Naive thymus-derived CD8-positive, alpha-beta T cell (primary cell): ENCODE measurements at regions not wholly inside any gene's neighbourhood (a gene's known extent, or its start where the extent isn't known, plus 50 kb on each side); places are given as distances from the start of the nearest gene placed in this dataset.

Experiments
- ATAC-seq, 2 donors: fragments of 150-1000 bp; cut with Tn5 transposase in 1 of 2; sonication (Bioruptor Pico), chemical (Tn5 transposase) in 1 of 2; 1 replicate in 1 of 2; 2 replicates in 1 of 2; pipeline ENCODE4 v1.10.0; 2021; ENCODE audit warnings: mild to moderate bottlenecking in 2 of 2, moderate library complexity in 2 of 2
- POLR2A ChIA-PET: fragments of 350-600 bp; sonication (Branson Sonifier 250); formaldehyde crosslinking; loops from one replicate; lab custom pipeline; 2021; ENCODE audit warnings: antibody characterized with exemption; lab: Charles Lee
- DNase-seq, 10 donors: peaks; one replicate each; pipeline versions ENCODE4 v3.0.0 to v3.0.0-alpha.2; 2020 to 2022
- H3K27ac Mint-ChIP-seq, 10 donors: one replicate each; pipeline ENCODE4 v1.8.0; 2020 to 2022; ENCODE audit warnings: mild to moderate bottlenecking in 10 of 10, mixed read lengths in 10 of 10, moderate library complexity in 4 of 10, inconsistent platforms in 1 of 10
- H3K27me3 Mint-ChIP-seq, 5 donors: one replicate each; pipeline ENCODE4 v1.8.0; 2021 to 2022; ENCODE audit warnings: mixed read lengths in 5 of 5
- H3K36me3 Mint-ChIP-seq, 3 donors: one replicate each; pipeline ENCODE4 v1.8.0; 2020 to 2022; ENCODE audit warnings: mixed read lengths in 3 of 3, mild to moderate bottlenecking in 2 of 3, inconsistent platforms in 1 of 3
- H3K4me1 Mint-ChIP-seq, 4 donors: one replicate each; pipeline ENCODE4 v1.8.0; 2021 to 2022; ENCODE audit warnings: mixed read lengths in 4 of 4
- H3K4me3 Mint-ChIP-seq, 10 donors: one replicate each; pipeline ENCODE4 v1.8.0; 2020 to 2022; ENCODE audit warnings: mild to moderate bottlenecking in 10 of 10, mixed read lengths in 10 of 10, moderate library complexity in 6 of 10, inconsistent platforms in 1 of 10
- H3K9me3 Mint-ChIP-seq, 9 donors: one replicate each; pipeline ENCODE4 v1.8.0; 2020 to 2022; ENCODE audit warnings: mixed read lengths in 9 of 9, mild to moderate bottlenecking in 3 of 9, inconsistent platforms in 1 of 9, moderate library complexity in 1 of 9

- Mint-ChIP-seq H3K4me1 (peaks cover 0 to 2% (median 0%) of the 10 kb centered on the region in 4 donors), H3K9me3 (peaks cover 6 to 56% (median 29%) of the 10 kb centered on the region in 9 donors), H3K27ac (no peak overlapping the region), H3K4me3 (no peak overlapping the region), H3K36me3 (peaks cover 0 to 14% (median 4%) of the 10 kb centered on the region in 3 donors), H3K27me3 (no peaks in the 10 kb centered on the region)
- DNase-seq (no peak), ATAC-seq (no peak)
- POLR2A ChIA-PET = no interaction called here
Observed at GRCh38 chr2:103734911-103735310, 973.1 kb downstream of the TMEM182 start.

GRCh38 chr2:103738108-103738507 is 976.3 kb downstream of the TMEM182 start:
- POLR2A ChIA-PET = no interaction called here
- DNase-seq = no peak
- Mint-ChIP-seq H3K36me3 (peaks cover 0 to 9% (median 4%) of the 10 kb centered on the region in 3 donors), H3K4me3 (no peak overlapping the region), H3K27ac (no peak overlapping the region), H3K27me3 (no peaks in the 10 kb centered on the region), H3K9me3 (peaks cover 5 to 41% (median 19%) of the 10 kb centered on the region in 9 donors), H3K4me1 (no peaks in the 10 kb centered on the region)
- no peak for ATAC-seq

DNA sequence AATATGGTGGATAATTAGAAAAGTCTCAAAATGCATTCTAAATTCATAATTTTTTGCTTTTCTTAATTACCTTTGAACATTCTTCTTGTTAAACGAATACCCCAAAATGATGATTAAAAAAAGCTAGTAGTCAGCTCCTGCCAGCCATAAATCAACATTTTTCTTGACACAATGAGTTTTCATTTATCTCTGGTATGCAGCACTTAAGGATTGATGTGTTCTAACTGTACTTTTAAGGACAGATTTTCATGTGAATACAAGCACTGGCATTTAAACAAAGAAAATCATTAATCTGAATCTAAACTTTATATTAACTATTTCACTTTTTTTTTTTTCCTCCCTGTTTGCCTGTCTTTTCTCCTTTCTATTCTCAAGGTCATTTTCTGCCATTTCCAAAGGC is 976.8 kb downstream of the TMEM182 start:
- DNase-seq (no peak), ATAC-seq (no peak)
- H3K36me3 Mint-ChIP-seq = peaks cover 0 to 6% (median 4%) of the 10 kb centered on the region in 3 donors
- POLR2A ChIA-PET = no interaction called here
- no peak overlapping the region for H3K4me3 Mint-ChIP-seq
- no peaks in the 10 kb centered on the region for H3K27me3 Mint-ChIP-seq
- no peaks in the 10 kb centered on the region for H3K4me1 Mint-ChIP-seq
- H3K27ac Mint-ChIP-seq = no peak overlapping the region
- peaks cover 5 to 36% (median 18%) of the 10 kb centered on the region in 9 donors for H3K9me3 Mint-ChIP-seq

DNA sequence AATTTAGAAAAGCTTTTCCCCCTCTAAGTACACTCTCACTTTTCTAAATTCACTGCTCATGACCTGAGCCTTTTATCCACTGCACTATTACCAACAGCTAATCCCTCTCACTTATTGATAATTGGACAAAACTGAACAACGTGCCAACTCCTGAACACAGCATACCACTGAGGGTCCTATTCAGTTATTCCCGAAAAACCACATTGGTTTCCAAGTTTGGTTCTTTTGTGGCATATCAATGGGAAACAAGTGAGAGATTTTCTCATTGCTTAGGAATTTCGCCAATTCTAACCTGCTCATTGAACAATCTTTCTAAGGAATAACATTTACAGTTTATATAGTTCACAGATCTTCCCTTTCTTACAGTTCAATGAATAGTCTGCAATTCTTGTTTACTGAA is 977.4 kb downstream of the TMEM182 start:
- Mint-ChIP-seq H3K36me3 (peaks cover 0 to 6% (median under 1%) of the 10 kb centered on the region in 3 donors), H3K27me3 (no peaks in the 10 kb centered on the region), H3K4me1 (no peaks in the 10 kb centered on the region), H3K27ac (no peak overlapping the region), H3K9me3 (peaks cover 6 to 30% (median 15%) of the 10 kb centered on the region in 9 donors), H3K4me3 (no peak overlapping the region)
- POLR2A ChIA-PET = no interaction called here
- no peak for DNase-seq
- ATAC-seq = no peak

GRCh38 chr2:103739921-103740320 is 978.1 kb downstream of the TMEM182 start:
- ATAC-seq = no peak

GRCh38 chr2:103740631-103741030 is 978.8 kb downstream of the TMEM182 start:
- Mint-ChIP-seq H3K27me3 (no peaks in the 10 kb centered on the region), H3K27ac (no peak overlapping the region), H3K4me1 (no peaks in the 10 kb centered on the region), H3K4me3 (no peak overlapping the region), H3K9me3 (peaks cover 0 to 15% (median 6%) of the 10 kb centered on the region in 9 donors), H3K36me3 (peaks cover 0 to 6% (median 0%) of the 10 kb centered on the region in 3 donors)
- DNase-seq = no peak
- POLR2A ChIA-PET = no interaction called here
- ATAC-seq = no peak

More at GRCh38 chr2:103739921-103740320, 978.1 kb downstream of the TMEM182 start:
- Mint-ChIP-seq H3K9me3 (peaks cover 1 to 22% (median 10%) of the 10 kb centered on the region in 9 donors), H3K27me3 (no peaks in the 10 kb centered on the region), H3K36me3 (peaks cover 0 to 6% (median 0%) of the 10 kb centered on the region in 3 donors), H3K27ac (no peak overlapping the region), H3K4me3 (no peak overlapping the region), H3K4me1 (no peaks in the 10 kb centered on the region)
- DNase-seq = no peak
- POLR2A ChIA-PET = no interaction called here

DNA sequence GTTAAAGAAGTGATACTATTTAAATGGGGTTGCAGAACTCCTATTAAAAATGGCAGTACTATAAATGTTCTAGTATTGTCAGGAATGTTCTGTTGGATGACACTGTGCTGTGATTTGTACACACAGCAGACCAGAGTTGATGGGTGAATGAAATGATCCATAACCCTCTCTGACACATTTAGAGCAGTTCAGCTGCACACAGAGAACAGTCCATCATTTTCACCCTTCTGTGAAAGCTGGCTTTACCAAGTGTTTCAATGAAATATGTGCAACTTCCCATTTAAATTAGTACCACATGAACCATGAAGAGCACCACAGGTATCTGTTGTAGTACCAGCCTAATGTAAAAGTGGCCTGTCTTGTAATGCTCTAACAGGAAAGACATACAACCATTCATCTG is 981.4 kb downstream of the TMEM182 start:
- no peaks in the 10 kb centered on the region for H3K36me3 Mint-ChIP-seq
- peaks cover 0 to 10% (median 3%) of the 10 kb centered on the region in 9 donors for H3K9me3 Mint-ChIP-seq

DNA sequence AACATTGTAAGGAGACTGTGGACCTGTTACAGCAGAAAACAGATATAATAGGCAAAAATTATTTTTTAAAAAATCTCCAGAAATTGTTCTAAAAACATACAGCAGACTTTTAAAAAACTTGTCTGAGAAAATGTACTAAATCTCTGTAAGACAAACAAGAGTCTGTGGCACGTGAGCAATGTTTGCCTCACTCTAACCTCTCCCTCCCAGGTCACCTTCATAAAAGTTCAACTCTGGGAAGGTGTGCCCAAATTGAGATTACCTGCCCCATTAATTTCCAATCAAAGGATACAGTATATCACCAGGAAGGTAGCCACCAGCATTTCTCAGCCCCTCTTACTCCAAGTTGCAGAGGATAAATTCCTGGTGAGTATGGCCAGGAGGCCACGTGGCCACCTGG is 992.7 kb downstream of the TMEM182 start:
- DNase-seq (no peak), ATAC-seq (no peak)
- peaks cover 3 to 32% (median 11%) of the 10 kb centered on the region in 9 donors for H3K9me3 Mint-ChIP-seq
- H3K4me3 Mint-ChIP-seq = no peak overlapping the region
- no peaks in the 10 kb centered on the region for H3K4me1 Mint-ChIP-seq
- H3K27ac Mint-ChIP-seq = no peak overlapping the region
- POLR2A ChIA-PET = no interaction called here
- no peaks in the 10 kb centered on the region for H3K36me3 Mint-ChIP-seq
- no peaks in the 10 kb centered on the region for H3K27me3 Mint-ChIP-seq

More for the DNA sequence above, 981.4 kb downstream of the TMEM182 start:
- Mint-ChIP-seq H3K27ac (no peak overlapping the region), H3K27me3 (no peaks in the 10 kb centered on the region), H3K4me3 (no peak overlapping the region), H3K4me1 (no peaks in the 10 kb centered on the region)
- DNase-seq (no peak), ATAC-seq (no peak)
- POLR2A ChIA-PET = no interaction called here

- Mint-ChIP-seq H3K27ac (no peak overlapping the region), H3K9me3 (peaks cover 0 to 23% (median 14%) of the 10 kb centered on the region in 9 donors), H3K4me3 (no peak overlapping the region), H3K36me3 (no peaks in the 10 kb centered on the region), H3K4me1 (no peaks in the 10 kb centered on the region), H3K27me3 (no peaks in the 10 kb centered on the region)
- ATAC-seq (no peak), DNase-seq (no peak)
- POLR2A ChIA-PET = no interaction called here
Observed at GRCh38 chr2:103773884-103774283, 1012.1 kb downstream of the TMEM182 start.

- Mint-ChIP-seq H3K4me1 (no peaks in the 10 kb centered on the region), H3K4me3 (no peak overlapping the region), H3K36me3 (no peaks in the 10 kb centered on the region), H3K27me3 (no peaks in the 10 kb centered on the region), H3K9me3 (peaks cover 0 to 24% (median 9%) of the 10 kb centered on the region in 9 donors), H3K27ac (no peak overlapping the region)
- POLR2A ChIA-PET = no interaction called here
- ATAC-seq (no peak), DNase-seq (no peak)
Observed at GRCh38 chr2:103780088-103780702, 1018.4 kb downstream of the TMEM182 start.

GRCh38 chr2:103781313-103781712 is 1019.5 kb downstream of the TMEM182 start:
- Mint-ChIP-seq H3K27ac (no peak overlapping the region), H3K36me3 (no peaks in the 10 kb centered on the region)
- POLR2A ChIA-PET = no interaction called here

GRCh38 chr2:103784261-103784660 is 1022.4 kb downstream of the TMEM182 start:
- peaks cover 0 to 18% (median 4%) of the 10 kb centered on the region in 9 donors for H3K9me3 Mint-ChIP-seq
- no peaks in the 10 kb centered on the region for H3K4me1 Mint-ChIP-seq
- no peak overlapping the region for H3K27ac Mint-ChIP-seq
- no peak for ATAC-seq
- POLR2A ChIA-PET = no interaction called here
- no peaks in the 10 kb centered on the region for H3K27me3 Mint-ChIP-seq
- no peak for DNase-seq
- no peak overlapping the region for H3K4me3 Mint-ChIP-seq
- H3K36me3 Mint-ChIP-seq = no peaks in the 10 kb centered on the region

More at GRCh38 chr2:103781313-103781712, 1019.5 kb downstream of the TMEM182 start:
- ATAC-seq (no peak), DNase-seq (no peak)
- peaks cover 0 to 18% (median 5%) of the 10 kb centered on the region in 9 donors for H3K9me3 Mint-ChIP-seq
- H3K4me3 Mint-ChIP-seq = no peak overlapping the region
- no peaks in the 10 kb centered on the region for H3K4me1 Mint-ChIP-seq
- H3K27me3 Mint-ChIP-seq = no peaks in the 10 kb centered on the region

DNA sequence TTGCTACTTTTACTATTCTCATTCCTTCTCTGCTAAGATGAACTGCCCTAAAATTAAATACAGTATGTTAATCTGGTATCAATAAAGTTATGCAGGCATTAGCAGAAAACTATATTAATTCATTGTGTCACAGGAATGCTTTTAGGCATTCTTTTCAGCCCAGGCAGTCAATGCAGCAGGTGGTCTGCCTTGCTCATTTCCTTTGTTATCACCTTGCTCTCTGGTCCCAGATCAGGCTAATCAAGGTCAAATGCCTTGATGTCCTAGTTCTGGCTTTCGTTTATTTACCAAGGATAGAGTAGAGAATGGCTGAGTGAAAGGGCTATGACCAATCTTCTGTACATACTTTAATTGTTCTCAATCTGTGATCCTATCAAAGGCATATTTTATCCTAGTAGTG is 1023.6 kb downstream of the TMEM182 start:
- Mint-ChIP-seq H3K4me3 (no peak overlapping the region), H3K9me3 (peaks cover 0 to 18% (median 3%) of the 10 kb centered on the region in 9 donors), H3K27me3 (no peaks in the 10 kb centered on the region), H3K36me3 (no peaks in the 10 kb centered on the region), H3K4me1 (no peaks in the 10 kb centered on the region), H3K27ac (no peak overlapping the region)
- no peak for ATAC-seq
- POLR2A ChIA-PET = no interaction called here
- no peak for DNase-seq

- Mint-ChIP-seq H3K4me3 (no peak overlapping the region), H3K36me3 (no peaks in the 10 kb centered on the region), H3K4me1 (no peaks in the 10 kb centered on the region), H3K27me3 (no peaks in the 10 kb centered on the region), H3K9me3 (peaks cover 0 to 18% (median 3%) of the 10 kb centered on the region in 9 donors), H3K27ac (no peak overlapping the region)
- DNase-seq = no peak
- POLR2A ChIA-PET = no interaction called here
- no peak for ATAC-seq
Observed at GRCh38 chr2:103785956-103786355, 1024.1 kb downstream of the TMEM182 start.
